CD14-positive monocyte (primary cell): ENCODE measurements at regions not wholly inside any gene's neighbourhood (a gene's known extent, or its start where the extent isn't known, plus 50 kb on each side); places are given as distances from the start of the nearest gene placed in this dataset.

Source experiments
- DNase-seq, 3 donors: peaks; one replicate each; pipeline ENCODE4 v3.0.0-alpha.2; 2011 to 2022
- H2AFZ ChIP-seq: 2 replicates; pipeline ENCODE4 v1.6.0; 2012; ENCODE audit warnings: mild to moderate bottlenecking, low read depth, low read length, inconsistent platforms; ENCODE audit not compliant: insufficient read depth, poor library complexity, severe bottlenecking
- H3K27ac ChIP-seq, 2 donors: 1 replicate in 1 of 2; 2 replicates in 1 of 2; pipeline ENCODE4 v1.5.1; 2012 to 2013; ENCODE audit warnings: low read length in 2 of 2, control low read depth in 1 of 2, inconsistent platforms in 1 of 2, low read depth in 1 of 2, mild to moderate bottlenecking in 1 of 2
- H3K27me3 ChIP-seq, 2 donors: one replicate each; pipeline versions ENCODE4 v1.6.0 to v1.6.1; 2011 to 2013; ENCODE audit warnings: low read length in 2 of 2; ENCODE audit not compliant: control insufficient read depth in 2 of 2, insufficient read depth in 2 of 2
- H3K36me3 ChIP-seq, 2 donors: replicated peaks in 1 of 2; 1 replicate in 1 of 2; 2 replicates in 1 of 2; pipeline versions ENCODE4 v1.5.1 to v1.6.1; 2012 to 2013; ENCODE audit warnings: low read length in 2 of 2, control low read depth in 1 of 2, inconsistent platforms in 1 of 2, mild to moderate bottlenecking in 1 of 2; ENCODE audit not compliant: insufficient read depth in 2 of 2, control insufficient read depth in 1 of 2
- H3K4me1 ChIP-seq, 2 donors: 1 replicate in 1 of 2; 2 replicates in 1 of 2; pipeline versions ENCODE4 v1.5.1 to v1.6.1; 2012 to 2013; ENCODE audit warnings: low read length in 2 of 2, control low read depth in 1 of 2, inconsistent platforms in 1 of 2, mild to moderate bottlenecking in 1 of 2, moderate library complexity in 1 of 2; ENCODE audit not compliant: insufficient read depth in 2 of 2, control insufficient read depth in 1 of 2
- H3K4me2 ChIP-seq: replicated peaks from 2 replicates; pipeline ENCODE3; 2012; ENCODE audit warnings: low read length, moderate library complexity, mild to moderate bottlenecking; ENCODE audit not compliant: poor library complexity, severe bottlenecking; ENCODE audit errors: extremely low read depth
- H3K4me3 ChIP-seq, 3 experiments: fragments of 200-600 bp in 1 of 3; sonication (generic) in 1 of 3; replicated peaks in 1 of 3; 1 replicate in 2 of 3; 2 replicates in 1 of 3; pipeline ENCODE4 v1.5.1; 2011 to 2013; ENCODE audit warnings: low read length in 3 of 3, mild to moderate bottlenecking in 3 of 3, control low read depth in 2 of 3, low read depth in 2 of 3, inconsistent platforms in 1 of 3, moderate library complexity in 1 of 3
- H3K79me2 ChIP-seq: 2 replicates; pipeline ENCODE4 v1.6.0; 2012; ENCODE audit warnings: mild to moderate bottlenecking, control low read depth, inconsistent platforms, low read length, moderate library complexity; ENCODE audit not compliant: insufficient read depth
- H3K9ac ChIP-seq: 2 replicates; pipeline ENCODE4 v1.6.0; 2017; ENCODE audit warnings: low read length, mild to moderate bottlenecking; ENCODE audit not compliant: insufficient read depth, poor library complexity, severe bottlenecking
- H3K9me3 ChIP-seq, 2 donors: replicated peaks in 1 of 2; 1 replicate in 1 of 2; 2 replicates in 1 of 2; pipeline versions ENCODE4 v1.5.1 to v1.6.1; 2012 to 2013; ENCODE audit warnings: low read length in 2 of 2, control low read depth in 1 of 2; ENCODE audit not compliant: control insufficient read depth in 1 of 2, insufficient read depth in 1 of 2
- H4K20me1 ChIP-seq: 2 replicates; pipeline ENCODE4 v1.6.0; 2012; ENCODE audit warnings: mild to moderate bottlenecking, low read length, control low read depth, moderate library complexity; ENCODE audit not compliant: insufficient read depth
- H3K27ac Mint-ChIP-seq, 7 donors: one replicate each; pipeline ENCODE4 v1.8.0; 2020; ENCODE audit warnings: mild to moderate bottlenecking in 7 of 7, mixed read lengths in 7 of 7, moderate library complexity in 6 of 7, inconsistent platforms in 2 of 7
- H3K27me3 Mint-ChIP-seq, 3 donors: one replicate each; pipeline ENCODE4 v1.8.0; 2021 to 2022; ENCODE audit warnings: low read depth in 3 of 3, mild to moderate bottlenecking in 3 of 3, mixed read lengths in 3 of 3, moderate library complexity in 3 of 3, inconsistent platforms in 1 of 3
- H3K36me3 Mint-ChIP-seq, 2 donors: one replicate each; pipeline ENCODE4 v1.8.0; 2020; ENCODE audit warnings: mixed read lengths in 2 of 2, inconsistent platforms in 1 of 2, mild to moderate bottlenecking in 1 of 2
- H3K4me1 Mint-ChIP-seq: one replicate; pipeline ENCODE4 v1.8.0; 2020; ENCODE audit warnings: mild to moderate bottlenecking, mixed read lengths
- H3K4me3 Mint-ChIP-seq, 2 donors: one replicate each; pipeline ENCODE4 v1.8.0; 2020; ENCODE audit warnings: mild to moderate bottlenecking in 2 of 2, mixed read lengths in 2 of 2, moderate library complexity in 1 of 2
- H3K9me3 Mint-ChIP-seq, 7 donors: one replicate each; pipeline ENCODE4 v1.8.0; 2020 to 2022; ENCODE audit warnings: mixed read lengths in 7 of 7, mild to moderate bottlenecking in 6 of 7, moderate library complexity in 6 of 7, inconsistent platforms in 2 of 7
- CTCF ChIP-seq: fragments of 200-600 bp; IDR thresholded peaks from one replicate; pipeline ENCODE4 v1.8.0; 2022; ENCODE audit warnings: antibody characterized with exemption, mild to moderate bottlenecking
- WGBS: methylation state at CpG from one replicate; pipeline ENCODE4 v1.1.5; 2013; ENCODE audit warnings: missing lambda C conversion rate; ENCODE audit not compliant: insufficient coverage; 5-methylcytosine and 5-hydroxymethylcytosine counted together
- intact Hi-C, 2 donors: fragments of 100-400 bp; cut with micrococcal nuclease; formaldehyde crosslinking; loops; one replicate each; pipeline versions ENCODE4 v1.15.0 to v1.15.1; 2023

GRCh38 chr3:59306436-59306835 is 256.6 kb upstream of the CFAP20DC start:
- Histone ChIP-seq H3K27me3 (no peaks in the 10 kb centered on the region), H3K4me1 (peaks cover 11% of the 10 kb centered on the region in 2 donors), H3K4me3 (no peak overlapping the region), H4K20me1 (no peaks in the 10 kb centered on the region), H3K9me3 (no peaks in the 10 kb centered on the region), H3K9ac (no peak overlapping the region), H3K36me3 (no peaks in the 10 kb centered on the region), H3K79me2 (no peaks in the 10 kb centered on the region), H2AFZ (no peak overlapping the region), H3K4me2 (no peak overlapping the region), H3K27ac (no peak overlapping the region)
- intact Hi-C loops = no loop called here
- DNase-seq = no peak
- no peaks in the 10 kb centered on the region for H3K36me3 Mint-ChIP-seq
- H3K27me3 Mint-ChIP-seq = peaks cover 2 to 3% (median 2%) of the 10 kb centered on the region in 3 donors
- H3K27ac Mint-ChIP-seq = no peak overlapping the region
- no peak overlapping the region for H3K4me3 Mint-ChIP-seq
- WGBS = no CpG with 5 or more reads among the region's 3 CpGs
- no peaks in the 10 kb centered on the region for H3K9me3 Mint-ChIP-seq
- no peak for TF ChIP-seq CTCF
- peaks cover 13% of the 10 kb centered on the region for H3K4me1 Mint-ChIP-seq

- Mint-ChIP-seq H3K4me3 (no peak overlapping the region), H3K27ac (no peak overlapping the region), H3K36me3 (no peaks in the 10 kb centered on the region), H3K4me1 (peaks cover 33% of the 10 kb centered on the region), H3K9me3 (no peaks in the 10 kb centered on the region), H3K27me3 (peaks cover 0 to 3% (median 2%) of the 10 kb centered on the region in 3 donors)
- H3K9ac ChIP-seq = no peak overlapping the region
- no peaks in the 10 kb centered on the region for H3K79me2 ChIP-seq
- H3K27me3 ChIP-seq = no peaks in the 10 kb centered on the region
- WGBS = 100% methylated on average over 1 of the region's 3 CpGs
- H3K4me3 ChIP-seq = no peak overlapping the region
- no peak overlapping the region for H3K27ac ChIP-seq
- intact Hi-C loops = no loop called here
- DNase-seq = no peak
- no peaks in the 10 kb centered on the region for H3K36me3 ChIP-seq
- H2AFZ ChIP-seq = no peak overlapping the region
- H3K9me3 ChIP-seq = no peaks in the 10 kb centered on the region
- H3K4me1 ChIP-seq = peaks cover 29 to 31% of the 10 kb centered on the region in 2 donors
- H4K20me1 ChIP-seq = no peaks in the 10 kb centered on the region
- no peak for TF ChIP-seq CTCF
- H3K4me2 ChIP-seq = no peak overlapping the region
These were observed 254.5 kb upstream of the CFAP20DC start for GRCh38 chr3:59304296-59304695.
